Upper lobe of left lung (tissue), 6 donors: ENCODE measurements at regions not wholly inside any gene's neighbourhood (a gene's known extent, or its start where the extent isn't known, plus 50 kb on each side); places are given as distances from the start of the nearest gene placed in this dataset.
"Not testable (repeated sequence)": the region's sequence is repeated elsewhere in the genome, so short reads cannot be mapped to it uniquely, and the experiment has no call there.

Experiments
- ATAC-seq, 2 donors: fragments of 200-7000 bp; cut with Tn5 transposase; one replicate each; pipeline ENCODE4 v1.9.1; 2022; ENCODE audit warnings: mild to moderate bottlenecking in 2 of 2, moderate library complexity in 2 of 2; ENCODE audit not compliant: low FRiP score in 2 of 2
- DNase-seq, 2 donors: peaks; one replicate each; pipeline ENCODE4 v3.0.0-alpha.2; 2019 to 2020
- H3K27ac ChIP-seq, 4 donors: fragments of 200-600 bp; sonication (generic); one replicate each; pipeline ENCODE4 v1.5.1; 2016 to 2019
- H3K27me3 ChIP-seq, 4 donors: fragments of 200-600 bp; sonication (generic); one replicate each; pipeline ENCODE4 v1.5.1; 2017 to 2019
- H3K36me3 ChIP-seq, 4 donors: fragments of 200-600 bp; sonication (generic); one replicate each; pipeline ENCODE4 v1.5.1; 2016 to 2019
- H3K4me1 ChIP-seq, 4 donors: fragments of 200-600 bp; sonication (generic); one replicate each; pipeline ENCODE4 v1.5.1; 2018 to 2019
- H3K4me3 ChIP-seq, 4 donors: fragments of 200-600 bp; sonication (generic); one replicate each; pipeline ENCODE4 v1.5.1; 2017 to 2019; ENCODE audit warnings: mild to moderate bottlenecking in 2 of 4, moderate library complexity in 1 of 4
- H3K9me3 ChIP-seq, 4 donors: fragments of 200-600 bp; sonication (generic); one replicate each; pipeline ENCODE4 v1.5.1; 2018 to 2019
- EP300 ChIP-seq, 4 donors: sonication (generic); formaldehyde crosslinking; IDR thresholded peaks; one replicate each; pipeline ENCODE4 v1.5.1; 2017; ENCODE audit warnings: antibody characterized with exemption in 4 of 4, control low read depth in 2 of 4
- POLR2A ChIP-seq, 4 donors: fragments of 450-650 bp; IDR thresholded peaks; one replicate each; pipeline ENCODE4 v1.5.1; 2016 to 2017; ENCODE audit warnings: antibody characterized with exemption in 4 of 4, mild to moderate bottlenecking in 2 of 4
- POLR2AphosphoS5 ChIP-seq, 2 donors: sonication (generic); formaldehyde crosslinking; IDR thresholded peaks; one replicate each; pipeline ENCODE4 v1.5.1; 2017; ENCODE audit warnings: antibody characterized with exemption in 2 of 2
- WGBS, 2 donors: methylation state at CpG; one replicate each; pipeline ENCODE4 v1.1.5; 2017 to 2018; 5-methylcytosine and 5-hydroxymethylcytosine counted together
- TF ChIP-seq, protein P1 (sequence below), 6 experiments: fragments of 450-650 bp in 4 of 6; fragments of 200-600 bp in 2 of 6; sonication (generic) in 2 of 6; IDR thresholded peaks; one replicate each; pipeline ENCODE4 v1.5.1; 2016 to 2019; ENCODE audit warnings: antibody characterized with exemption in 6 of 6
- donor health status: DM: no; HTN: no; CAD: no; lungs with moderate emphysema.
- donor health status: DM: no; HTN: yes; CAD: no; lungs with severe emphysema.

DNA sequence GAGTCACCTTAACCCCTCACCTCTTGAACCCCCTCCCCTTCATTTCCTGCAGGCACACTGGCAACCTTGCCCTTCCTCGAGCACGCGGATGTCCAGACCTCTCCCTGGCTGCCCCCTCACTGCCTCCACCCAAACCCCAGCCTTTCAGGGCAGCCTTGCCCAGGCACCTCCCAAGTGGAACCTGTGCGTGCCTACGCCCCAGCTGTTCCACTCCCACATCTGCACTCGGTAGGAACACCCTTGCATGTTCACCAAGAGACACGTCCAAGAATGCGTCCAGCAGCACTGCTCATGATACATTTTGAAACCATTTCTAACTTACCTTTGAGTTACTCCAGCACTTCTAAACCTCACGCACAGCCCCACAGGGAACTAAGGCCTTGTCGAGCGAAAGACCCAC is 93.8 kb upstream of the YWHAQ start:
- H3K36me3 ChIP-seq = no peaks in the 10 kb centered on the region
- H3K9me3 ChIP-seq = no peaks in the 10 kb centered on the region
- no peaks in the 10 kb centered on the region for H3K4me1 ChIP-seq
- TF ChIP-seq, protein P1, sequence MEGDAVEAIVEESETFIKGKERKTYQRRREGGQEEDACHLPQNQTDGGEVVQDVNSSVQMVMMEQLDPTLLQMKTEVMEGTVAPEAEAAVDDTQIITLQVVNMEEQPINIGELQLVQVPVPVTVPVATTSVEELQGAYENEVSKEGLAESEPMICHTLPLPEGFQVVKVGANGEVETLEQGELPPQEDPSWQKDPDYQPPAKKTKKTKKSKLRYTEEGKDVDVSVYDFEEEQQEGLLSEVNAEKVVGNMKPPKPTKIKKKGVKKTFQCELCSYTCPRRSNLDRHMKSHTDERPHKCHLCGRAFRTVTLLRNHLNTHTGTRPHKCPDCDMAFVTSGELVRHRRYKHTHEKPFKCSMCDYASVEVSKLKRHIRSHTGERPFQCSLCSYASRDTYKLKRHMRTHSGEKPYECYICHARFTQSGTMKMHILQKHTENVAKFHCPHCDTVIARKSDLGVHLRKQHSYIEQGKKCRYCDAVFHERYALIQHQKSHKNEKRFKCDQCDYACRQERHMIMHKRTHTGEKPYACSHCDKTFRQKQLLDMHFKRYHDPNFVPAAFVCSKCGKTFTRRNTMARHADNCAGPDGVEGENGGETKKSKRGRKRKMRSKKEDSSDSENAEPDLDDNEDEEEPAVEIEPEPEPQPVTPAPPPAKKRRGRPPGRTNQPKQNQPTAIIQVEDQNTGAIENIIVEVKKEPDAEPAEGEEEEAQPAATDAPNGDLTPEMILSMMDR (IDR thresholded peaks at IDR 0.05) = no peak
- no peak for TF ChIP-seq POLR2A (IDR thresholded peaks at IDR 0.05)
- TF ChIP-seq POLR2AphosphoS5 (IDR thresholded peaks at IDR 0.05) = no peak
- no peak for TF ChIP-seq EP300 (IDR thresholded peaks at IDR 0.05)
- DNase-seq = no peak
- no peaks in the 10 kb centered on the region for H3K27me3 ChIP-seq
- H3K27ac ChIP-seq = no peak overlapping the region
- no peak for ATAC-seq
- H3K4me3 ChIP-seq = no peak overlapping the region
- 88 to 91% methylated on average over 11 of the region's 11 CpGs for WGBS, 2 donors

DNA sequence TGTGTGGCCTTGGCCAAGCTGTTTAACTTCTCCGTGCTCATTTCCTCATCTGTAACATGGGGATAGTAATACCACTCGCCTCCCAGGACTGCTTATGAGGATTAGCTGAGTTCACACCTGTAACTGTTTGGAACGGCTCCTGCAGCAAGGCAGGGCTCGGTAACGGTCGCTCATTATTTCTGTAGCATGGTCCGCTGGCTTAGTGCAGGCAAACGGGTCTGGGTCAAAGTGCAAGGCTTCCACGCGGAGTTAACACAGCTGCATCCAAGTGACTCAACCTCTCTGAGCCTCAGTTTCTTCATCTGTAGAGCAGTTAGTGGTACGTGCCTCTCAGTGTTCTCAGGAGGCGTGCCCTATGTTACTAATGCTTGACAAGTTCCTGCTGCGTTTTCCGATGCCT is 94.3 kb upstream of the YWHAQ start:
- Histone ChIP-seq H3K27me3 (no peaks in the 10 kb centered on the region), H3K36me3 (no peaks in the 10 kb centered on the region), H3K4me3 (no peak overlapping the region), H3K27ac (no peak overlapping the region), H3K4me1 (no peaks in the 10 kb centered on the region), H3K9me3 (no peaks in the 10 kb centered on the region)
- TF ChIP-seq POLR2A (IDR thresholded peaks at IDR 0.05) (no peak), EP300 (IDR thresholded peaks at IDR 0.05) (no peak), POLR2AphosphoS5 (IDR thresholded peaks at IDR 0.05) (no peak)
- TF ChIP-seq, protein P1 (IDR thresholded peaks at IDR 0.05) = no peak
- ATAC-seq (no peak), DNase-seq (no peak)
- WGBS, 2 donors = 88 to 91% methylated on average over 14 of the region's 14 CpGs

DNA sequence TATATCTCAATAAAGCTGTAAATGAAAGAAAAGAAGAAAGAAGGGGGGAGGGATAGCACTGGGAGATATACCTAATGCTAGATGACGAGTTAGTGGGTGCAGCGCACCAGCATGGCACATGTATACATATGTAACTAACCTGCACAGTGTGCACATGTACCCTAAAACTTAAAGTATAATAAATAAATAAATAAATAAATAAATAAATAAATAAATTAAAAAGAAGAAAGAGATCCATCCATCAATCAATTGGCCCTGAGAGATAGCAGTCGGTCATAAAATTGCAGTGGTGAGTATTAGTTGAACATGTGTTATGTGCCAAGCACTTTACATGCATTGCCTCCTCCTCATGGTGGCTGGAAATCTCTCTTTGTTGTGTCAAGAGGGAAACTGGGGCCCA is 95.2 kb upstream of the YWHAQ start:
- not testable (repeated sequence) for H3K27me3 ChIP-seq, DNase-seq, H3K36me3 ChIP-seq, H3K4me1 ChIP-seq, H3K9me3 ChIP-seq, ATAC-seq, H3K4me3 ChIP-seq, H3K27ac ChIP-seq
- WGBS, 2 donors = 99% methylated on average over 3 of the region's 3 CpGs

DNA sequence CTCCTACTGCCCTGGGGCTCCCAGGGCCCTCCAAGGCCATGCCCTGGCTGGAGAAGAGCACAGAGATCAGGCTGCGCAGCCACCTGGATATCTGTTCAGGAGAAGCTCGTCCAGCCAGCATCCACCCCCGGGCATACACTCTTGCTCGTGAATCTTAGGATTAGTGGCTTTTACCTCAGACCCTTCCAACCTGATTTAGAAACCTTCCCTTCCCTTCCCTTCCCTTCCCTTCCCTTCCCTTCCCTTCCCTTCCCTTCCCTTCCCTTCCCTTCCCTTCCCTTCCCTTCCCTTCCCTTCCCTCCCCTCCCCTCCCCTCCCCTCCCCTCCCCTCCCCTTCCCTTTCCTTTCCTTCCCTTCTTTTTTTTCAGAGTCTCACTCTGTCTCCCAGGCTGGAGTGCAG is 99.7 kb upstream of the YWHAQ start:
- not testable (repeated sequence) for ATAC-seq, H3K4me1 ChIP-seq, H3K36me3 ChIP-seq, H3K4me3 ChIP-seq, H3K27ac ChIP-seq, H3K9me3 ChIP-seq, DNase-seq, H3K27me3 ChIP-seq
- WGBS, 2 donors = 92% methylated on average over 4 of the region's 4 CpGs

DNA sequence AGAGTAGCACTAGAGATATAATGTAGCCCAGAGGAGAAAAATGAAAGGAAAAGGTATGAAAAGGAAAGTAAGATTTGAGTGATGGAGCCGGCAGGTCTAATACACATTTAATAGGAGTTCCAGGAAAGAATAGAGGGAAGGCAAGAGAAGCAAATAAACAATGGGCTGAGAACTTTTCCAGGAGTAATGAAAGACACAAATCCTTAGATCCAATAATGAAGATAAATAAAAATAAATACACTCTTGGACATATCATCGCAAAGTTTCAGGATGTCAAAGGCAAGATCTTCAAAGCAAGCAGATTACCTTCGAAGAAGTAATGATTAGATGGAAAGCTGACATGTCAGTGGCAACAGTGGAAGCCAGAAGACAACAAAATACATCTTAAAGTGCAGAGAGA is 102.0 kb upstream of the YWHAQ start:
- TF ChIP-seq POLR2A (IDR thresholded peaks at IDR 0.05) (no peak), POLR2AphosphoS5 (IDR thresholded peaks at IDR 0.05) (no peak), EP300 (IDR thresholded peaks at IDR 0.05) (no peak)
- TF ChIP-seq, protein P1 (IDR thresholded peaks at IDR 0.05) = no peak
- no peak overlapping the region for H3K4me3 ChIP-seq
- H3K9me3 ChIP-seq = peaks cover 0 to 7% (median 3%) of the 10 kb centered on the region in 4 donors
- no peak for ATAC-seq
- DNase-seq = no peak
- H3K27me3 ChIP-seq = no peaks in the 10 kb centered on the region
- H3K27ac ChIP-seq = no peak overlapping the region
- 89 to 93% methylated on average over 3 of the region's 3 CpGs for WGBS, 2 donors
- H3K4me1 ChIP-seq = no peaks in the 10 kb centered on the region
- no peaks in the 10 kb centered on the region for H3K36me3 ChIP-seq

DNA sequence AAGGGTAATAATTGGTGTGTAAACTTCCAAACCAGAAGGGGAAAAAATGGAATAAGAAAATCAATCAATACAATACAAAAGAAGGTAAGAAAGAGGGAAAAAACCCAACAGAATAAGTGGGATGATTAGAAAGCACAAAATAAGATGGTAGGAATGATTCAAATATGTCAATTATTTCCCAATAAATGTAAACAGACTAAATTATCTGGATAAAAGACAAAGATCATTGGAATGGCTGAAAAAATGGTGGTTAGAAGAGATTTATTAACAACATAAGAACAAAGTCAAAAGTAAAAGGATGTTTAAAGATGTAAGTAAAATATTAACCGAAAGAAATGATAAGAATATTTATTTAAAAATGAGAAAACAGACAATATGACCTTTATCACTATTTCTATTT is 103.5 kb upstream of the YWHAQ start:
- ATAC-seq = no peak
- TF ChIP-seq POLR2A (IDR thresholded peaks at IDR 0.05) (no peak), EP300 (IDR thresholded peaks at IDR 0.05) (no peak), POLR2AphosphoS5 (IDR thresholded peaks at IDR 0.05) (no peak)
- TF ChIP-seq, protein P1 (IDR thresholded peaks at IDR 0.05) = no peak

More for the DNA sequence above, 103.5 kb upstream of the YWHAQ start:
- DNase-seq = no peak
- 82 to 87% methylated on average over 1 of the region's 1 CpG for WGBS, 2 donors
- Histone ChIP-seq H3K4me1 (peaks cover 0 to 12% (median 5%) of the 10 kb centered on the region in 4 donors), H3K9me3 (peaks cover 0 to 7% (median 3%) of the 10 kb centered on the region in 4 donors), H3K4me3 (no peak overlapping the region), H3K36me3 (no peaks in the 10 kb centered on the region), H3K27ac (no peak overlapping the region), H3K27me3 (no peaks in the 10 kb centered on the region)
